LNCaP clone FGC (cell line): ENCODE measurements at regions not wholly inside any gene's neighbourhood (a gene's known extent, or its start where the extent isn't known, plus 50 kb on each side); places are given as distances from the start of the nearest gene placed in this dataset.

ENCODE experiments used
- DNase-seq: peaks from one replicate; pipeline ENCODE4 v3.0.0-alpha.2; 2011; ENCODE audit warnings: low read depth
- H3K4me3 ChIP-seq: 2 replicates; pipeline ENCODE4 v1.5.1; 2011; ENCODE audit warnings: mild to moderate bottlenecking, low read depth, low read length, control low read depth
- TF ChIP-seq, protein P1 (sequence below): IDR thresholded peaks from 2 replicates; pipeline ENCODE4 v1.5.1; 2012; ENCODE audit warnings: mild to moderate bottlenecking; ENCODE audit not compliant: control insufficient read depth, insufficient read depth; ENCODE audit errors: extremely low read depth

DNA sequence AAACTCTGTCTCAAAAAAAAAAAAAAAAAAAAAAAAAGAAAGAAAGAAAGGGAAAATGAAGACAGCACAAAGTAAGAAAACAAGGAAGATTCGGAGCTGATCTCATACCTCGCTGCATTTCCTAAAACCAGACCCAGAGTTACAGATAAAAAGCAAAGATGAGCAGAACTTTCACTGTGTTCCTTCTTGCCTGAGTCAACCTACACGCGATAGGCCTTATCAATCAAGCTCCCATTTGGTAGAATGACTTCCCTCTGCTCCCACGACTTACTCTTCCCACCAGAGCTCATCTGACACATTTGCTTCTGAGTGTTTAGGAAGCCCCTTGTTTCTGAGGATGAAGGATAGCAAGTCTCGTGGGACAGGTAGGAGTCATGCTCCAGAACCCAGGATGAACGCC lies 302.9 kb downstream of the TFAP2A start:
- H3K4me3 ChIP-seq, result no peak overlapping the region
- DNase-seq, result no peak
- TF ChIP-seq, protein P1, sequence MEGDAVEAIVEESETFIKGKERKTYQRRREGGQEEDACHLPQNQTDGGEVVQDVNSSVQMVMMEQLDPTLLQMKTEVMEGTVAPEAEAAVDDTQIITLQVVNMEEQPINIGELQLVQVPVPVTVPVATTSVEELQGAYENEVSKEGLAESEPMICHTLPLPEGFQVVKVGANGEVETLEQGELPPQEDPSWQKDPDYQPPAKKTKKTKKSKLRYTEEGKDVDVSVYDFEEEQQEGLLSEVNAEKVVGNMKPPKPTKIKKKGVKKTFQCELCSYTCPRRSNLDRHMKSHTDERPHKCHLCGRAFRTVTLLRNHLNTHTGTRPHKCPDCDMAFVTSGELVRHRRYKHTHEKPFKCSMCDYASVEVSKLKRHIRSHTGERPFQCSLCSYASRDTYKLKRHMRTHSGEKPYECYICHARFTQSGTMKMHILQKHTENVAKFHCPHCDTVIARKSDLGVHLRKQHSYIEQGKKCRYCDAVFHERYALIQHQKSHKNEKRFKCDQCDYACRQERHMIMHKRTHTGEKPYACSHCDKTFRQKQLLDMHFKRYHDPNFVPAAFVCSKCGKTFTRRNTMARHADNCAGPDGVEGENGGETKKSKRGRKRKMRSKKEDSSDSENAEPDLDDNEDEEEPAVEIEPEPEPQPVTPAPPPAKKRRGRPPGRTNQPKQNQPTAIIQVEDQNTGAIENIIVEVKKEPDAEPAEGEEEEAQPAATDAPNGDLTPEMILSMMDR, result no peak

DNA sequence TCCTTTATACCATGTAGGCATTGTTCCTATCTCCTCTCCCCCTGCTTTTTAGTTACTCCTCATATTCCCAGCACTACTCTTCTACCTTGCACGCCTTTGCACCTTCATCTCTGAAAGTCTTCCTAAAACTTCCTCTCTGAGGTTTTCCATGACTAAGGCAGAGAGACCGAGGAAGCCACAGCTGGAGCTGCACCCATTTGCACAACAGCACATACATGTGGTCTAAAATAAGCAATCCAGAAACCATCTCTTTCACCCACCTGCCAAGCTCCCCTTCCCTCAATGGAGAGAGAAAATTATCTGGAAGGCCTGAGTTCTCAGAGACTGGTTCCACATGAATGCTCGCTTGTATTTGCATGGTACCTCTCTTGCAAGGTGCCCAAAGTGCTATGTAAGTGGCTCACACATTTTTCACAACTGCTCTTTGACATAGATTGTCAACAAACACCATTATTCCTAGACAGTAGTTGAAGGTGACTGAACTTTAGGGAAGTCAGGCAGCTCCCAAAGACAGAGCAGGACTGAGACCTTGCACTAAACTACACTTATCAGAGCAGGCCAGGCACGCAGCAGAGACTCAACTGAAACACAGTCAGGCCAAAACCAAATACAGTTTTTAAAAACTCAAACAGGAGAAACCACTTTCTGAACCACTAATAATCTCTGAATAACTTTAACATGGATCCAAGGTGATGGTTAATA lies 313.2 kb downstream of the TFAP2A start:
- H3K4me3 ChIP-seq, result no peak overlapping the region
- TF ChIP-seq, protein P1, result no peak
- DNase-seq, result no peak

DNA sequence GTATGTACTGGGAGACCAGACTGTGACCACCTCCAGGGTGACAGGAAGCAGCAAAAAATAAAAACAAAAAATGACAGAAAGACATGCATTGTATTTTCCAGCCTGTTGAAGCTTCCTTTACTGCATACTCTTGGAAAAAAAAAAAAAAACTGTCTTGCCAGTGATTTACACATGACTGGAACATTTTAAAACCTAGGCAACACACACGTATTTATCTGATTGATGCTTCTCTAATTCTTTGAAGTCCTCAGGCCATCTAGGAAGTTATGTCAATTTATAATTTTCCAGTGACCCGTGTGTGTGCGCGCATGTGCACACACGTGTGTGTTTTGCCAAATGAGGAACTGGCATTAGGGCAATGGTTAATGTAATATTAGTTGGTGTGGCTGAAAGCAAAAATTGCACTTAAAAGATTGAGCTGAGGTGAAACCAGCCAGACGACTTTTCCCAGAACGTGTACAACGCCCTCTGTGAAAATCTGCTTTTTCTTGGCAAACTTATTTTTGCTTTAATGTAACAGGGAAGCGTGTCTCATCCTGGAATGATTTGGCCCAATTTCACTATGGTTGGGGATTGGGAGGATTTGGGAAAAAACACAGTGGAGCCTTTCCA lies 315.2 kb downstream of the TFAP2A start:
- DNase-seq, result no peak
- TF ChIP-seq, protein P1, result no peak
- no peak overlapping the region for H3K4me3 ChIP-seq

DNA sequence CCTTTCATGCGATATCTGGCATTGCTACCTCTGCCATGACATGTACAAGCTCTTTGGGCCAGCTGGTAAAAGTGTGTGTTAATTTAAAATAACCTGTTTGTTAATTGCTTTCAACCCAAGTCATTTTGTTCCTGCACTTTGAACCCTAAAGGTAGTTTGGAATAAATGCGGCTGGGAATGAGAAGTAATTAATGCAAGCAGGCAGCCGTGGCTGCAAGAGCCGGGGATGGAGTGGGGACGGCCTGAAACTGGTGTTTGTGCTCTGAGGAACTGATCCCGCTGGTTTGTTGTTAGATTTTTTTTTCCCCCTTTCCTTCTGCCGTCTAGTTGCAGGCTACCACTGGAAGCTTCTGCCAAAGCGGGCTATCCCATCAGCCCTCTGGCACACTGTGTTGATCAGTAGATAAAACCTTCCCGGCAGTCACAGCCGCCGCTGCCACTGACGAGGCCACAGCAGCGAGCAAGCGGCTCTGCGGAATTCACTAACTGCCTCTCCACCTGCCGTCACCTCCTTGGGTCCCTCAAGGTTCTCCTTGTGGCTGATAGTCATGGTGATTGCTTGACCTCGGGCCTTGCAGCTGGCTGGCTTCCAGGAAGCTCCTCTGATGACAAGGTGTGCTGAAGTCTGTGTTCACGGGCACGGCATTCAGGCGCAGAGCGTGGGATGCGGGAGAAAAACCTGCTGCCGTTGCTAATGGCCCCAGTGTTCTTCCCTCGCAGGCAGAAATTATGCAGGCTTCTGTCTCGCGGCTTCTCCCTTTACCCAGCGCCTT lies 315.9 kb downstream of the TFAP2A start:
- H3K4me3 ChIP-seq, result no peak overlapping the region
- DNase-seq, result no peak
- TF ChIP-seq, protein P1, result no peak

DNA sequence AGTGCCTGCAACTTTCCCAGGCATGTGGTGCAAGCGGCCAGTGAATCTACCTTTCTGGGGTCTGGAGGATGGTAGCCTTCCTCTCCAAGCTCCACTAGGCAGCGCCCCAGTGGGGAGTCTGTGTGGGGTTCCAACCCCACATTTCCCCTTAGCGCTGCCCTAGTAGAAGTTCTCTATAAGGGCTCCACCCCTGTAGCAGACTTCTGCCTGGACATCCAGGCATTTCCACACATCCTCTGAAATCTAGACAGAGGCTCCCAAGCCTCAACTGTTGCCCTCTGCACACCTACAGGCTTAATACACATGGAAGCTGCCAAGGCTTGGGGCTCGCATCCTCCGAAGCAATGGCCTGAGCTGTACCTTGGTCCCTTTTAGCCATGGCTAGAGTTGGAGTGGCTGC lies 321.6 kb downstream of the TFAP2A start:
- TF ChIP-seq, protein P1, result no peak
- no peak overlapping the region for H3K4me3 ChIP-seq

DNA sequence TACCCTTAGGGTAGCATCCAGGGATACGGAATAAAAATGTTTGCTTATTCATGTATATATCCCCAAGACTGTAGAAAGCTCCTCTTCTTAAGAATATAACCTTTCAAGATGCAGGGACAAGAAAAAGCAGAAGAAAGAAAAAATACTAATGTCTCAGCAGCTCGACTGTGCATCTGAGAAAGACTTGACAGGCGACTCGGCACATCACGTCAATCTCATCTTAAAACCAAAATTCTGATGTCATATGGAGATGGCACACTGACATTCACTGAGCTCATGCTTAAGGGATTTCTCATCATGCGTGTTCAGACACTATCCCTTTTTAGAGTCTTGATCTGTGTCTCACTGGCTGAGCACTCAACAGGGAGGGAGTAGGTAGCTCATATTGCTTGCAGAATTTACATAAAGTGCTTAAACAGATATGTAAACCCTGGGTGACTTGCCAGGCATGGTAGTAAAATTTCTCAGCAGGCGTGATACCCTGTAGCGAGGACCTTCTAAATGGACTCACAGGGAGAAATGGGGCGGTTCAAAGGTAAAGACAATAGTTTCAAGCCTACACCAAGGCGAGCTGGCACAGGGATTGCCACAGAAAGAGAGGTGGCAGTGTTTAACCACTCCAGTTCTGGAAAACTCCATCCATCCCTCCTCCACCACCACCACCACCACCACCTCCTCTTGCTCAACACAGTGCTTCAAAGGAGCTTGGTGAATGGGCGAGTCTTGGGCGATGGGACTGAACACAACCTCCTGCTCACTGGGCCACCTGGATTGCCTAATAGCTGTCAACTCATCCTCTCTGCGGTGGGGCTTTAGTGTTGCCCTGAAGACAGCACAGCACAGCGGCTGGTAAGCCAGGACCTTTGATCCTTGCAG lies 330.5 kb downstream of the TFAP2A start:
- DNase-seq, result peak; percentile 4
- TF ChIP-seq, protein P1, result peak; percentile 22
- no peak overlapping the region for H3K4me3 ChIP-seq

More for the DNA sequence above, 321.6 kb downstream of the TFAP2A start:
- DNase-seq, result no peak
